HG03439 (cell line): ENCODE measurements at regions not wholly inside any gene's neighbourhood (a gene's known extent, or its start where the extent isn't known, plus 50 kb on each side); places are given as distances from the start of the nearest gene placed in this dataset.
"Not testable (repeated sequence)": the region's sequence is repeated elsewhere in the genome, so short reads cannot be mapped to it uniquely, and the experiment has no call there.

ENCODE experiments used
- ATAC-seq: cut with Tn5 transposase; IDR thresholded peaks from one replicate; pipeline ENCODE4 v1.9.1; 2021; ENCODE audit warnings: mild to moderate bottlenecking, moderate library complexity; ENCODE audit not compliant: unreplicated experiment

DNA sequence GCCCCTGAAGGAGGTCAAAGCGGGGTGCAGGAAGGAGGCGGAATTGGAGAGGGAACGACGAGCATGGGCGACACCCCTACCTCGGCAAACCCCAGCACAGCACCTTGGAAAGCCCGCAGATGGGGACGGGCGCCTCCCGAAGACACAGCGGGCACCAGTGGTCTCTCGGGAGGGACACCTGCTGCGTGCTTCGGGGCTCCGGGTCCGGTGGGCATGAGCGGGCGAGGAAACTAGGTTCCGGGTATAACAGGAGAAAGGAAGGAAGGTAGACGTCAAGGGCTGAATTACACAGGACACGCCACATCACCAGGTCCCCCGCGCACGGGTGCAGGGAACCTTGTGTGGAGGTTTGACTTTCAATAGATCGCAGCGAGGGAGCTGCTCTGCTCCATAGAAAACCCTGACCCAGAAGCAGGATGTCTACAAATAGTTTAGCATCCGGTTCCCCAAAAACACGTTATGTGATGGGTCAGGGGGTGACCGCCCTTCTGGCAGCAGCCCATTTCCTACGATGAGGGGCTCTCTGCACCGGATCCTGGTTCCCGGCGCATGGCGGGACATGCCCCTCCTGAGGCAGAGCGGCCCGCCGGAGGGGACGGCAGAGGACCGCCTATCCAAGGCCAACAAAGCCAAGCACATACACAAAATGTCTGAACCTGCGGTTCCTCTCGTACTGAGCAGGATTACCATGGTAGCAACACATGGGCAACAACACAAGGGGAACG is 196.9 kb downstream of the ALG10 start:
- ATAC-seq = peak; percentile 35

DNA sequence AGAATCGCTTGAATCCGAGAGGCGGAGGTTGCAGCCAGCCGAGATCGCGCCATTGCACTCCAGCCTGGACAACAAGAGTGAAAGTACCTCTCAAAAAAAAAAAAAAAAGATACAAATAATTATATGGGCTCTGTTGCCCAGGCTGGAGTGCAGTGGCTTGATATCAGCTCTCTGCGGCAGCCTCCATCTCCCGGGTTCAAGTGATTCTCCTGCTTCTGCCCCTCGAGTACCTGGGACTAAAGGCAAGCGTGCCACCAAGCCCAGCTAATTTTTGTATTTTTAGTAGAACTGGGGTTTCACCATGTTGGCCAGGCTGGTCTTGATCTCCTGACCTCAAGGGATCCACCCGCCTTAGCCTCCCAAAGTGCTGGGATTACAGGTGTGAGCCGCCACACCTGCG is 197.8 kb downstream of the ALG10 start:
- ATAC-seq = not testable (repeated sequence)

DNA sequence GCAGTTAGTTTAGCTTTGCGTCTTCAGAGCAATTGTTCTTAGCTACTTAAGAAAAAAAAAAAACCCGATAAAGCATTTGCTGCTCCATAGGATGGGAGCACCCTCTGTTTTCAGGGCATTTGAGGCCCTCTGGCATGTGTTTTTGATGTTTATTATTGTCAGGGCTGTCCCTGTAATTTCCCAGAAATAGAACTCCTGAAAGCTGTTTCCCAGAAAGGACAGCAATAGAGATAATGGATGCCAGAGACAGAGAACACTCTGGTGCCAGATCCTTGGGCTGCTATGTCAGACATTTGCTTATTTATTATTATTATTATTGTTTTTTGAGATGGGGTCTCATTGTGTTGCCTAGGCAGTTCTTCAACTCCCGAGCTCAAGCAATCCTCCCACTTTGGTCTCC is 201.3 kb downstream of the ALG10 start:
- ATAC-seq = no peak

GRCh38 chr12:34226044-34226443 is 203.7 kb downstream of the ALG10 start:
- ATAC-seq = not testable (repeated sequence)

DNA sequence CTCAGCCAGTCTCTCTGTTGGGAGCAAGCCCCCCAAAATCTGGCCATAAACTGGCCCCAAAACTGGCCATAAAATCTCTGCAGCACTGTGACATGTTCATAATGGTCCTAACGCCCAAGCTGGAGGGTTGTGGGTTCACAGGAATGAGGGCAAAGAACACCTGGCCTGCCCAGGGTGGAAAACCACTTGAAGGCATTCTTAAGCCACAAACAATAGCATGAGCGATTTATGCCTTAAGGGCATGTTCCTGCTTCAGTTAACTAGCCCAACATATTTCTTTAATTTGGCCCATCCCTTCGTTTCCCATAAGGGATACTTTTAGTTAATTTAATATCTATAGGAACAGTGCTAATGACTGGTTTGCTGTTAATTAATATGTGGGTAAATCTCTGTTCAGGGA is 205.8 kb downstream of the ALG10 start:
- ATAC-seq = not testable (repeated sequence)

DNA sequence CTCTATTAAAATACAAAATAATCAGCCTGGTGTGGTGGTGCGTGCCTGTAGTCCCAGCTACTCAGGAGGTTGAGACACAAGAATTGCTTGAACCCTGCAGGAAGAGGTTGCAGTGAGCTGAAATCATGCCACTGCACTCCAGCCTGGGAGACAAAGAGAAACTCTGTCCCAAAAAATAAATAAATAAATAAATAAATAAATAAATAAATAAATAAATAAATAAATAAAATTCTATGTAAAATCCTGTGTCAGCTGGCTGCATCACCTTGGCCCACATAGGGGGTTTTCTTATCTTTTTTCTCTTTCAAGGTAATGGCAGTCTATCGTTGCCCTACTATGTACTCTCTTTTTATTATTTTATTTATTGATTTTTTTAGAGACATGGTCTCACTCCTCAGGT is 206.7 kb downstream of the ALG10 start:
- not testable (repeated sequence) for ATAC-seq

GRCh38 chr12:34233618-34234017 is 211.3 kb downstream of the ALG10 start:
- ATAC-seq = no peak

DNA sequence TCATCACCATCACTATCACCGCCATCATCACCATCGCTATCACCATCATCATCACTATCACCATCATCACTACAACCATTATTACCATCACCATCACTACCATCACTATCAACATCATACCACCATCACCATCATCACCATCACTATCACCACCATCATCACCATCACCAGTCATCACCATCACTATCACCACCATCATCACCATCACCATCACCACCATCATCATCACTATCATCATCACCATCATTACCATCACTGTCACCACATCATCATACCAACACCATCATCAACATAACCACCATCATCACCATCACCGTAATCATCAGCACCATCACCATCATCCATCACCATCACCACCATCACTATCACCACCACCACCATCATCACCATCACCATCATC is 213.8 kb downstream of the ALG10 start:
- no peak for ATAC-seq

- no peak for ATAC-seq
Measured at GRCh38 chr12:34244608-34245007, 222.3 kb downstream of the ALG10 start.

- ATAC-seq = no peak
Measured at GRCh38 chr12:34249271-34249670, 227.0 kb downstream of the ALG10 start.

DNA sequence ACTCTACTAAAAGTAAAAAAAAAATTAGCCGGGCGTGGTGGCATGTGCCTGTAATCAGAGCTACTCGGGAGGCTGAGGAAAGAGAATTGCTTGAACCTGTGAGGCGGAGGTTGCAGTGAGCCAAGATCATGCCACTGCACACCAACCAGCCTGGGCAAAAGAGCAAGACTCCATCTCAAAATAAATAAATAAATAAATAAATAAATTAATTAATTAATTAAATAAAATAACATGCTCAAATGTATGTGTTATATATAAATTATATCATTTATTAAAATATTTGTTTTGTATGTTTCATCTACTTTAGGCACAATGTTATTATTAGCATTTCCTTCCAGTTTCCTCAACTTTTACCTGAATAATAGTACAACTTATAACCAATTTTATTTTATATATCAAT is 229.6 kb downstream of the ALG10 start:
- not testable (repeated sequence) for ATAC-seq

DNA sequence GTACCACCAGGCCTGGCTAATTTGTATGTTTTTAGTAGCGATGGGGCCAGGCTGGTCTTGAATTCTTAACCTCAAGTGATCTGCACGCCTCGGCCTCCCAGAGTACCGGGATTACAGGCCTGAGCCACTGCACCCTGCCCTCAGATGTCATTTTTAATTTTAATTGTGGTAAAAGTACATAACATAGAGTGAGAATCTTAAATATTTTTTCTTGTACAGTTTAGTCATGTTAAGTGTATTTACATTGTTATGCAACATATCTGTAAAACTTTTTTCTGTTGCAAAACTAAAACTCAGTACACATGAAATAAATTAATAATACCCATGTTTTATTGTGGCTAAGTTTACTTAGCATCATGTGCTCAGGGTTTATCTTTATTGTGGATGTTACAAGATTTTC is 231.4 kb downstream of the ALG10 start:
- ATAC-seq = no peak

DNA sequence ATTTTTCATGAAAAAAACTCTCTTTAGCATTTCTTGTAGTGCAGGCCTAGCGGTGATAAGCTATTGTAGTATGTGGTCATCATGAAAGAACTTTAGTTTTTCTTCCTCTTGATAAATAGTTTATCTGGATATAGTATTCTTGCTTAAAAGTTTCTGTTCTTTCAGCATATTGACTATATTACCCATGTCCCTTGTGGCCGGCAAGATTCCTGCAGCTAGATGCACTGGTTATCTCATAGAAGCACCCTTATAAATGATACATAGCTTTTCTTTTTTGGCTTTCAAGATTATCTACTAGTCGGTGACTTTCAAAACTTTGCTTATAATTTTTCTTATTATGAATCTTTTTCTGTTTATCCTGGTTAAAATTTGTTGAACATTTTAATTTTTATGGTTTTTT is 234.8 kb downstream of the ALG10 start:
- ATAC-seq = no peak

DNA sequence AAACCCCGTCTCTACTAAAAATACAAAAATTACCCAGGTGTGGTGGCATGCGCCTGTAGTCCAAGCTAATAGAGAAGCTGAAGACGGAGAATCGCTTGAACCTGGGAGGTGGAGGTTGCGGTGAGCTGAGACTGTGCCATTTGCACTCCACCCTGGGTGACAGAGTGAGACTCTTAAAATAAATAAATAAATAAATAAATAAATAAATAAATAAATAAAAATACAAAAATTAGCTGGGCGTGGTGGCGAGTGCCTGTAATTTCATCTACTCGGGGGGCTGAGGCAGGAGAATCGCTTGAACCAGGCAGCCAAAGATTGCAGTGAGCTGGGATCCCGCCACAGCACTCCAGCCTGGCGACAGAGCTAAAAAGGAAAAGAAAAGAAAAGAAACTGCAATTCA is 239.8 kb downstream of the ALG10 start:
- ATAC-seq = not testable (repeated sequence)

DNA sequence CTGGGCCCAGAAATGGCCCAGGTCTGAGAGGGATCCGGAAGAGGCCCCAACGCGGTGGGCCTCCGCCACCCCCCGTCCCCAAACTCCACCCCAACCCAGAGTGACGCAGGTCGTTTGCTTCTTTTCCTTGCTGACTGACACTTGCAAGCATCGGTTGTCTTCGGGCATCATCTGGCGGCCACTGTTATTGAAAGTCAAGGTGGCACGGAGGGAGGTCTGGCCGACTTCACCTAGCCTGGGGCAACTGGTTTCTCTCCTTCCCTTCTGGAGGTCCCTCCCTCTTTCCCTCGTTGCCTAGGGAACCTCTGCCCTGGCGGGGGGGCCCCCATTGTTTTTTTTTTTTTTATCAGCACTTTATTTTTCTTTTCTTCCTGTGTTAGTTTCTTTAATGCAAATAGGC is 241.8 kb downstream of the ALG10 start:
- no peak for ATAC-seq

- ATAC-seq = not testable (repeated sequence)
Measured at GRCh38 chr12:34273703-34274102, 251.4 kb downstream of the ALG10 start.

DNA sequence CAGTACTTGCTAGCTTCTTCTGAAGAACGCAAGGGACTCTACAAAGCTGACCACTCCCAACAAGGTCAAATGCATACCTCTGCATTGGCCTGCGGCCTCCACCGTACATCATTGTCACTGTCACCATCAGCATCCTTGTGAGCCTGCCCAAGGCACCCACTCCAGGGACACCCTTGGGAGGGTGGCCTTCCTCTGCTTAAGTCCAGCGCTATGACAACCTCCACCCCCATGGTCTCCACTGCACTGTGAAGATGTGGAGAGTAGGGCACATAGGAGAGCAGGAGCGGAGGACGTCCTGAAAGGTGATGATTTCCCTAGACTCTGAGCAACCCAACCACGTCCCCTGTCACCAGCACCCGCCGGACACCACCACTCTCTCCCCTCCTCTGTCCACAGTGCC is 252.8 kb downstream of the ALG10 start:
- ATAC-seq = no peak

DNA sequence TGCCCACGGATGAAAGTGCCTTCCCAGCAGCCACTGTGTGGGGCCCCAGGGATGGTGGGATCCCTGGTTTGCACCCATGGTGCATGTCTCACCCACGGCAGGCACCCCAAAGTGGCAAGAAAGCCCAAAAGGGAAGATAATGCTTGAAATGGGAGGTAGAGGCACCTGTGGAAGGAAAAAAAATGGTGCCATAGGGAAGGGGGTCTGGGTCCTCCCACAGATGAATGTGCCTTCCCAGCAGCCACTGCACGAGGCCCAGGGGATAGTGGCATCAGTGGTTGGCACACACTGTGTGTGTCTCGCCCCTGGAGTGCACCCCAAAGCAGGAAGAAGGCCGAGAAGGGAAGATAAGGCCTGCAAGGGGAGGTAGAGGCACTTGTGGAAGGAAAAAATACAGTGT is 264.2 kb downstream of the ALG10 start:
- no peak for ATAC-seq

- no peak for ATAC-seq
Measured at GRCh38 chr12:34286934-34287333, 264.6 kb downstream of the ALG10 start.

DNA sequence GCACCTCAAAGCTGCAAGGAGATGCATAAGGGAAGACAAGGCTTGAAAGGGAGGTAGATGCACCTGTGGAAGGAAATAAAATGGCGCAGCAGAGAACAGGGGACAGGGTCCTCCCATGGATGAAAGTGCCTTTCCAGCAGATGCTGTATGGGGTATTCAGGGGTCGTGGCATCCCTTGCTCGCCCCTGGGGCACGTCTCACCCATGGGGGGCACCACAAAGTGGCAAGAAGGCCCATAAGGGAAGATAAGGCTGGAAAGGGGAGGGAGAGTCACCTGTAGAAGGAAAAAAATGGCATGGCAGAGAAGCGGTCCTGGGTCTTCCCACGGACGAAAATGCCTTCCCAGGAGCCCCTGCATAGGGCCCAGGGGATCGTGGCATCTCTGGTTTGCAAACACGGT is 265.1 kb downstream of the ALG10 start:
- ATAC-seq = no peak

DNA sequence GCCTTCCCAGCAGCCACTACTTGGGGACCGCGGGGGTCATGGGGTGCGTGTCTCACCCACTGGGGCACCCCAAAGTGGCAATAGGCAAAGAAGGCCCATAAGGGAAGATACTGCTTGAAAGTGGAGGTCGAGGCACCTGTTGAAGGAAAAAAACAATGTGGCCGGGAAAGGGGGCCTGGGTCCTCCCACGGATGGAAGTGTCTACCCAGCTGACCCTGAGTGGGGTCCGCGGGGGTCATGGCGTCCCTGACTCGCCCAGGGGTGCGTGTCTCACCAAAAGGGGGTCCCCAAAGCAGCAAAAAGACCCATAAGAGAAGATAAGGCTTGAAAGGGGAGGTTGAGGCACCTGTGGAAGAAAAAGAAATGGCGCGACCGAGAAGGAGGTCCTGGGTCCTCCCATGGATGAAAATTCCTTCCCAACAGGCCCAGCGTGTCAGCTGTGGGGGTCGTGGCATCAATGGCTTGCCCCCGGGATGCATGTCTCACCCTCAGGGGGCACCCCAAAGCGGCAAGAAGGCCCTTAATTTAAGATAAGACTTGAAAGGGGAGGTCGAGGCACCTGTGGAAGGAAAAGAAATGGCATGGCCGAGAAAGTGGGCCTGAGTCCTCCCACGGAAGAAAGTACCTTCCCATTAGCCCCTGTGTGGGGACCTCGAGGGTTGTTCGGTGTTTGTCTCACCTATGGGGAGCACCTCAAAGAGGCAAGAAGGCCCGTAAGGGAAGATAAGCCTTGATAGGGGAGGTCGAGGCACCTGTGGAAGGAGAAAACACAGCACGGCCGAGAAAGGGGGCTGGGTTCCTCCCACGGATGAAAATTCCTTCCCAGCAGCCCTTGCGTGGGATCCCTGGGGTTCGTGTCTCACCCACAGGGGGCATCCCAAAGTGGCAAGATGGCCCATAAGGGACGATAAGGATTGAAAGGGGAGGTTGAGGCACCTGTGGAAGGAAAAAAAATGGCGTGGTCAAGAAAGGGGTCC is 266.0 kb downstream of the ALG10 start:
- ATAC-seq = no peak

DNA sequence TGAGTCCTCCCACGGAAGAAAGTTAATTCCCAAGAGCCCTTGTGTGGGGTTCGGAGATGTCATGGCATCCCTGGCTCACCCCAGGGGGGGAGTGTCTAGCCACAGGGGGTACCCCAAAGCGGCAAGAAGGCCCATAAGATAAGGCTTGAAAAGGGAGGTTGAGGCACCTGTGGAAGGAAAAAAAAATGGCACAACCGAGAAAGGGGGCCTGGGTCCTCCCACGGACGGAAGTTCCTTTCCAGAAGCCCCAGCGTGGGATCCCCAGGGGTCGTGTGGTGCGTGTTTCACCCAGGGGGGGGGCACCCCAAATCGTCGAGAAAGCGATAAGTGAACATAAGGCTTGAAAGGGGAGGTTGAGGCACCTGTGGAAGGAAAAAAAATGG is 266.7 kb downstream of the ALG10 start:
- ATAC-seq = no peak
